GM19324 (cell line): ENCODE measurements at regions not wholly inside any gene's neighbourhood (a gene's known extent, or its start where the extent isn't known, plus 50 kb on each side); places are given as distances from the start of the nearest gene placed in this dataset.

Experiments used
- ATAC-seq: cut with Tn5 transposase; IDR thresholded peaks from one replicate; pipeline ENCODE4 v1.9.1; 2021; ENCODE audit warnings: mild to moderate bottlenecking, moderate library complexity; ENCODE audit not compliant: unreplicated experiment, low FRiP score

DNA sequence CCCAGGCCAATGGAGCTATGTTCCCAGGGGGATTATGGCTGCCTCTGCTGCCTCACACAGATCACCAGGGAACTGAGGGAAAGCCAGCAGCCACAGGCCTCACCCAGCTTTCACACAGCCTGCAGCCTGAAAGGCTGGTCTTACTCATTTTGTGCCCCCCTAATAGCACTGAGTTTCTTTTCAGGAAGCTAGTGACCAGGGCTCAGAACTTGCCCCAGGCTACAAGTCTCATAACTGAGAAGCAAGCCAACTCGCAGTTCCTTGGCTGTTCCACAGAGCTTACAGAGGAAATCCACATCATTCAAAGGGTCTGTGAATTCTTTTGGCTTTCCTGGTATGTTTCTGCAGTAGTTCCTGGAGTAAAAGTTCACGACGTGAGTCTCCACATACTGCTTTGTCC lies 524.8 kb upstream of the GJE1 start:
- no peak for ATAC-seq

GRCh38 chr6:141598487-141598886 lies 534.2 kb upstream of the GJE1 start:
- no peak for ATAC-seq

DNA sequence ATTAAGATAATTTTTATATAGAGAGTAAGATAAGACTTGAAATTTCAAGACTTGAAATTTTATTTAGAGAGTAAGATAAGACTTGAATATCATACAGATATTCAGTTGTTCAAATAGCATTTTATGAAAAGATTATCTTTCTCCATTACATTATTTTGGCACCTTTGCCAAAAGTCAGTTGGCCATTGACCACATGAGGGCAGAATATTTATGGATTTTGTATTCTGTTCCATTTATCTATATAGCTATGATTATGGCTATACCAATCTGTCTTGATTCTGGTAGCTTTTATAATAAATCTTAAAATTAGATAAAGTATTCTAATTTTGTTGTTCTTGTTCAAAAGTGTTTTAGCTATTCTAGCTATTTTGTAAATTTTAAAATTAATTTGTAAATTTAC lies 537.9 kb upstream of the GJE1 start:
- no peak for ATAC-seq

DNA sequence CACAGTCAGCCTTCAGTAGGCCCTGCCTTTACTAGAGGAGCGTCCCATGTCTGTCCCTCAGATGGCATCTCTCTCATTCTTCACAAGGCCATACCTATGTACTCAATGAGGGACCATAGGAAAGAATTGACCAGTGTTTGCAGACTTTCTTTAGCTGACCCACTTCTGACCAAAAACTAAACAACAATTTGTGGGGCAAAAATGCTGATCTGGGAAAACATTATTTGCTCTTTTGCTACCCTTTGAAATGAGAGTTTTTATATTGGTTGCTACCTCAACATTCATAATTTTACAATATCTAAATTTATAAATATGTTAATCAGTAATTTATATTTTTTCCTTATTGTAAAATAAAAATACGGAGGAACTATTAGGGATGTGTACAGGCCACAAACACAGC lies 539.4 kb upstream of the GJE1 start:
- ATAC-seq: no peak

DNA sequence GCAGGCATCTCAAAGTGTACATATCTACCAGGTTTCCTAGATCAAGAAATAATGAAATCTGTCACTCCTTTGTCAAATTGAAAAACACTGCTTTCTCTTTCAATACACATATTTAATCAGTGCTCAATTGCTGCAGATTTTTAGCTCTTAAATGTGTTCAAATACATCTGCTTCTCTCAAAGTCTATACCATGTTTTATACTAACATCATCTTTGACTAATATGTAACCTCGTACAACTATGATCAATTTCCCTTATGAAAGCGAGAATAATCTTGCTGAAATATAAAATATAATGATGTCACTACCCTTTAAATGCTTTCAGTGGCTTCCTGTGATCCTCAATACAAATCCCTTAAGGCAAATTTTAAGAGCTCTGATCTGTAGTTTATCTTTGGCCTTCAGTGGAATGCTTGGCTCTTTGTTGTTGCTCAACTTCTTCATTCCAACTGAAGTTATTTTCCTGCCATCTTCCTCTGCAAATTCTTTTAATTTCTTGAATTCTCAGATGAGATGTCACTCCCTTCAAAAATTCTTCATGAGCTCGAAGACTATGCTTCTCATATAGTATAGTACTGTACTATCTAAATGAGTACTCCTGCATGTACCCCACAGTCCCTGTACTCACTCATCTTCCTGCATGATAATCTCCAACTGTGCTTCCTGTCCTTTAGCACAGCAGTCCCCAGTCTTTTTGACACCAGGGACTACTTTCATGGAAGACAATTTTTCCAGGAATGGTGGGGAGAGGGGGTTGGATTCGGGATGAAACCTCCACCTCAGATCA lies 545.1 kb upstream of the GJE1 start:
- no peak for ATAC-seq

GRCh38 chr6:141580988-141581552 lies 551.7 kb upstream of the GJE1 start:
- ATAC-seq: no peak

DNA sequence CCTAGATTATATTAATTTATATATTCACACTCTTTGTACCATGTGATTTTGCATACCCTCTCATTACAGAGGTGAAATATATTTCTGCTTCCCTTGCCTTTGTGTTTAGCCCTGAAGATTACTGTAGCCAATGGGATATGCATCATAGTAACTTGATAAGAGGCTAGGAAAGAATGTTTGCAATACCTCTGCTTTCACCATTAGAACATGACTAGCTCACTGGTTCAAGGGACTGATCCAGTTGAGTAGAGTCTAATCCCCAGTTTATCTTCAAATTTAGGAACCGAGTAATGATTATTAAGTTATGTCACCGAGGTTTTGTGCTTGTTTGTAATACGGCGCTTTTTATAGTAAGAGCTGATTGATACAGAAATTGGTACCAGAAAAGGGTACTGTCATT lies 552.6 kb upstream of the GJE1 start:
- no peak for ATAC-seq

GRCh38 chr6:141576751-141577150 lies 556.0 kb upstream of the GJE1 start:
- no peak for ATAC-seq

- ATAC-seq: peak; percentile 88
Measured at GRCh38 chr6:141562851-141563763, 569.6 kb upstream of the GJE1 start.

- ATAC-seq: peak; percentile 41
Measured at GRCh38 chr6:141562186-141562811, 570.4 kb upstream of the GJE1 start.

DNA sequence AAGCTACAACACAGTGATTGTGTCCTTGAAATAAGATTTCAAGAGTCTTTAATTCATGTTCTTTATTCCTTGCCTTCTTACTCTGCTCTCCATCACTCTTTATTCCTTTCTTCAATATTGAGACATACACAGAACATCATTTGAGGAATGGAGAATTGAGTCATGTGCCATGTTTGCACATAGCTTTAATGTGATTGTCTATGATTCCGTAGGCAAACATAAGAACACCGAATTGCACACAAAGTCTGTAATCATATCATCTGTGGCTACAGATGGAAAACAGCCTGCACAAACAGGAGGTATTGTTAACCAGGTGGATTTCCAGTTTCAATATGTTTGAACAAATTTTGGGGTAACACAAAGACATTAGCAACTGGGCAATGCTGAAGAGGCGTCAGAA lies 571.6 kb upstream of the GJE1 start:
- ATAC-seq: no peak

DNA sequence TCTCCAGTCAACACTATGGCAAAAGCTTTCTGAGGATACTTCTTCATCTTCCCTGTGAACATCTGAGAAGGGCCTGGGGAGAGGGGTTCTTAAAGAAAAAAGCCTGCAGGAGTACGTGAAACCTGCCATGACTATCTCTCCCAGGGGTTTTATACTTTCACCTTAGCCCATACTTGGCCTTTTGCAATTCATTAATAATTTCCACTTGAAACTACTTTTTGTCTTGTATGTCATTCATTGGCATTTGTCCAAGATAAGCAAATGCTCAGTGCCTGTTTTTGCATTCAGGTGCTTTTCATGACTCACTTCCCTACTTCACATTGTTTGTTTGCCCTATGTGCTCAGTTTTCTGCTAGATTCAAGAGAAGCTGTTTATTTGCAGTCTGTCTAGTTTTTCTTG lies 580.3 kb upstream of the GJE1 start:
- ATAC-seq: peak; percentile 84

GRCh38 chr6:141552031-141552430 lies 580.7 kb upstream of the GJE1 start:
- no peak for ATAC-seq

- ATAC-seq: no peak
Measured at GRCh38 chr6:141551318-141551717, 581.4 kb upstream of the GJE1 start.

GRCh38 chr6:141550471-141550870 lies 582.3 kb upstream of the GJE1 start:
- ATAC-seq: no peak

GRCh38 chr6:141548966-141549365 lies 583.8 kb upstream of the GJE1 start:
- no peak for ATAC-seq

DNA sequence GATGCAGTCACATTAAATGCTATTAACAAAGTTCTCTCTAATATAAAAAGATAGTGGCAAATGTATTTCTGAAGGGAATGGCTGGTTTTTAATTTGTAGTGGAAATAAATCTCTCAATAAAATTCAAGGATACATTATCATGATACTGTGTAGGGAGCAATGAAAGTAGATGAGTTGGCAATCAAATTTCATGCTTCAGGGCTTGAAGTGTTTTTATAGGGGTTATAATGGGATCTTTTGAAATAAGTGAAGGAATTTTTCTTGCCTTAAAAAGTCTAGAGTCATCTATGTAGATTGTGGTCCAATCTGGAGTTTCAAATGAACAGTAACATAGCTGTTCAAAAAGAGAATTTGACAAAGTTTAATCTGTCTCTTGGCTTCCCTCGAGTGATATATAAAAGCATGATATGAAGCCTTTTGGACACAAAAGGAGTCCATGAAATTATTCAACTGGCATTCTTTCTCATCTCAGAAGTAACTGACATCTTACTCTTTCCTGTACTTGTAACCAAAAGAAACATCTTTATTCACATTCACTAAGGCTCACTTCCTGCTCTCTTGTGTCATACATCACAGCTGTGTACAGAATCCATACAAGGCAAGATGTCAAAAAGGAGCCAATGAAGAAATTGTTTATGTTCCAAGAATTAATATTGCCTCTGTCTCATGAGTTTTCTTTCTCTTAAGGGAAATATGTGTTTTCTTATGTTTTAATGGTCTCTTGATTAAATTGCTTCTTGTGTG lies 591.0 kb upstream of the GJE1 start:
- ATAC-seq: no peak

DNA sequence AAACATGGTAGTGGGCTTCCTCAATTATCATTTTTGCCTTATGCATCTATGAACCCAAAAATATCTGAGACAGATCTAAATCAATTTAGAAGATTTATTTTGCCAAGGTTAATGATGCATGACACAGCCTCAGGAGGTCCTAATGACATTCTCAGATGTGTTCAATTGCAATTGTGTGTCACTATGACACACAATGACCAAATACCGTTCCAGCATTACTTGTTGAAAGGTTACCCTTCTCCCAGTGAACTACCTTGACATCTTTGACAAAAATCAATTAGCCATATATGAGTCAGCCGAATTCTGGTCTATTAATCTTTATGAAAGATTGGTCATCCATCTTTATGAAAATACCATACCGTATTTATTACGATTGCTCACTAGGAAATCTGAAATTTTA lies 592.5 kb upstream of the GJE1 start:
- no peak for ATAC-seq

- no peak for ATAC-seq
Measured at GRCh38 chr6:141539617-141540016, 593.1 kb upstream of the GJE1 start.

DNA sequence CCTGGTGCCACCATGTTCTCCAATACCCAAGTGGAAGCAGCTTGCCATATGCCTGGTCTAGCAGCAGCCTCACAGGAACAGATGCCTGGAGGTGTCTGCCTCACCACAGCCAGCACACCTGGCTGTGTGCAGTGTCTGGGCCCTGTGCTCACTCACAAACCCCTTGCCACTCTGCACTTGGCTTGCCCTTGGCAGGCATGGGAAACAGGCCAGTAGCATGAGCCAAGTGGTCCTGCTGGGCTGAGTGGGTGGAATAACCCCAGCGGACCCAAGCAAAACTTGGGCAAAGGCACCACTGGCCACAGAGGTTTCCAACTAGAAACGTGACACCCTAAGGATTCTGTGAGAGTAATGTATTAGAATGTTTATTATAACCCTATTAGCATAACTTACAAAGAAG lies 600.5 kb upstream of the GJE1 start:
- ATAC-seq: no peak
